Neural progenitor cell (in vitro differentiated cells): ENCODE measurements at regions not wholly inside any gene's neighbourhood (a gene's known extent, or its start where the extent isn't known, plus 50 kb on each side); places are given as distances from the start of the nearest gene placed in this dataset.

ENCODE experiments used
- DNase-seq: peaks from one replicate; pipeline ENCODE4 v3.0.0-alpha.2; 2016; ENCODE audit warnings: low spot score
- H2AFZ ChIP-seq: fragments of 200-600 bp; sonication (generic); replicated peaks from 2 replicates; pipeline ENCODE4 v1.6.1; 2016; ENCODE audit warnings: antibody characterized with exemption
- H3F3A ChIP-seq: fragments of 200-600 bp; sonication (generic); 2 replicates; pipeline ENCODE4 v1.6.1; 2016; ENCODE audit warnings: antibody characterized with exemption, low read depth
- H3K27ac ChIP-seq: fragments of 200-600 bp; sonication (generic); 2 replicates; pipeline ENCODE4 v1.5.1; 2016; ENCODE audit warnings: mild to moderate bottlenecking
- H3K27me3 ChIP-seq: fragments of 200-600 bp; sonication (generic); 2 replicates; pipeline ENCODE4 v1.6.1; 2016; ENCODE audit warnings: mild to moderate bottlenecking, moderate library complexity
- H3K36me3 ChIP-seq: fragments of 200-600 bp; sonication (generic); 2 replicates; pipeline ENCODE4 v1.5.1; 2016
- H3K4me1 ChIP-seq: fragments of 200-600 bp; sonication (generic); 2 replicates; pipeline ENCODE4 v1.6.1; 2016; ENCODE audit warnings: mixed run types
- H3K4me2 ChIP-seq: fragments of 200-600 bp; sonication (generic); 2 replicates; pipeline ENCODE4 v1.6.1; 2016
- H3K4me3 ChIP-seq: fragments of 200-600 bp; sonication (generic); 2 replicates; pipeline ENCODE4 v1.5.1; 2016
- H3K79me2 ChIP-seq: fragments of 200-600 bp; sonication (generic); 2 replicates; pipeline ENCODE4 v1.6.1; 2016; ENCODE audit warnings: low read depth
- H3K9ac ChIP-seq: fragments of 200-600 bp; sonication (generic); 2 replicates; pipeline ENCODE4 v1.6.1; 2016
- H3K9me3 ChIP-seq: fragments of 200-600 bp; sonication (generic); 2 replicates; pipeline ENCODE4 v1.5.1; 2016; ENCODE audit warnings: low read depth
- H4K20me1 ChIP-seq: fragments of 200-600 bp; sonication (generic); 2 replicates; pipeline ENCODE4 v1.6.1; 2016; ENCODE audit warnings: low read depth
- H3K27ac Mint-ChIP-seq: 3 replicates; pipeline ENCODE4 v1.8.0; 2021; ENCODE audit warnings: mixed read lengths
- H3K27me3 Mint-ChIP-seq: 2 replicates; pipeline ENCODE4 v1.8.0; 2022; ENCODE audit warnings: low read depth, mild to moderate bottlenecking, inconsistent platforms, moderate library complexity, mixed read lengths; ENCODE audit not compliant: insufficient read depth
- H3K36me3 Mint-ChIP-seq: 3 replicates; pipeline ENCODE4 v1.8.0; 2021; ENCODE audit warnings: mixed read lengths
- H3K4me1 Mint-ChIP-seq: 3 replicates; pipeline ENCODE4 v1.8.0; 2021; ENCODE audit warnings: mixed read lengths
- H3K4me3 Mint-ChIP-seq: 3 replicates; pipeline ENCODE4 v1.8.0; 2021; ENCODE audit warnings: mild to moderate bottlenecking, moderate library complexity, mixed read lengths
- H3K9me3 Mint-ChIP-seq: 3 replicates; pipeline ENCODE4 v1.8.0; 2020; ENCODE audit warnings: mixed read lengths
- EZH2 ChIP-seq: fragments of 200-600 bp; sonication (generic); IDR thresholded peaks from 2 replicates; pipeline ENCODE4 v1.6.1; 2017; ENCODE audit warnings: antibody characterized with exemption, mild to moderate bottlenecking, moderate library complexity
- EZH2phosphoT487 ChIP-seq: fragments of 200-600 bp; sonication (generic); IDR thresholded peaks from 2 replicates; pipeline ENCODE4 v1.6.1; 2017; ENCODE audit warnings: antibody characterized with exemption
- TF ChIP-seq, protein P1 (sequence below): fragments of 200-600 bp; sonication (generic); IDR thresholded peaks from 2 replicates; pipeline ENCODE4 v1.5.1; 2017; ENCODE audit warnings: antibody characterized with exemption, mild to moderate bottlenecking

DNA sequence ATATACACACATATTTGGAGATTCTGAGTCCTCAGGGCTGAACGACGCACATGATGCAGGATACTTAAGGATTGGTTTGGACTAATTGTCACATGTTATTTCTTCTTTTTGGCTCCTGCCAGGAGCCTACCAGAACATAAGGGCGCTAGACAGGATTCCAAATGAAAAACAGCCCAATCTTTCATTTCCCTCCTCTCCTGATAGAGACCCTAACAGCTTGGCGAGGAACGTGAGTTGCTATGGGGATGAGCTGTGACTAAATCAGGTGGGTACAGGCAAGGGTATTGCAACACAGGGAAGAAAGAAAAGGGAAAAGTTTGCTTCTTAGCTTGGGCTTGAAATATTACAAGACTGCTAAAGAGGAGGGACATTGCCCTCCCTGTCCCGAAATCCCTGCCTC lies 109.9 kb downstream of the AIPL1 start:
- no peaks in the 10 kb centered on the region for H3K36me3 ChIP-seq
- H2AFZ ChIP-seq = no peak overlapping the region
- Mint-ChIP-seq H3K4me1 (peaks cover 10% of the 10 kb centered on the region), H3K9me3 (peaks cover 2% of the 10 kb centered on the region), H3K27me3 (peaks cover 2% of the 10 kb centered on the region), H3K36me3 (no peaks in the 10 kb centered on the region), H3K4me3 (no peak overlapping the region), H3K27ac (no peak overlapping the region)
- DNase-seq = no peak
- no peak overlapping the region for H3K4me2 ChIP-seq
- H4K20me1 ChIP-seq = no peaks in the 10 kb centered on the region
- H3K4me1 ChIP-seq = no peaks in the 10 kb centered on the region
- no peaks in the 10 kb centered on the region for H3K27me3 ChIP-seq
- H3F3A ChIP-seq = no peaks in the 10 kb centered on the region
- no peaks in the 10 kb centered on the region for H3K9me3 ChIP-seq
- no peak overlapping the region for H3K4me3 ChIP-seq
- no peak overlapping the region for H3K27ac ChIP-seq
- H3K9ac ChIP-seq = no peak overlapping the region
- TF ChIP-seq EZH2phosphoT487 = no peak
- TF ChIP-seq, protein P1, sequence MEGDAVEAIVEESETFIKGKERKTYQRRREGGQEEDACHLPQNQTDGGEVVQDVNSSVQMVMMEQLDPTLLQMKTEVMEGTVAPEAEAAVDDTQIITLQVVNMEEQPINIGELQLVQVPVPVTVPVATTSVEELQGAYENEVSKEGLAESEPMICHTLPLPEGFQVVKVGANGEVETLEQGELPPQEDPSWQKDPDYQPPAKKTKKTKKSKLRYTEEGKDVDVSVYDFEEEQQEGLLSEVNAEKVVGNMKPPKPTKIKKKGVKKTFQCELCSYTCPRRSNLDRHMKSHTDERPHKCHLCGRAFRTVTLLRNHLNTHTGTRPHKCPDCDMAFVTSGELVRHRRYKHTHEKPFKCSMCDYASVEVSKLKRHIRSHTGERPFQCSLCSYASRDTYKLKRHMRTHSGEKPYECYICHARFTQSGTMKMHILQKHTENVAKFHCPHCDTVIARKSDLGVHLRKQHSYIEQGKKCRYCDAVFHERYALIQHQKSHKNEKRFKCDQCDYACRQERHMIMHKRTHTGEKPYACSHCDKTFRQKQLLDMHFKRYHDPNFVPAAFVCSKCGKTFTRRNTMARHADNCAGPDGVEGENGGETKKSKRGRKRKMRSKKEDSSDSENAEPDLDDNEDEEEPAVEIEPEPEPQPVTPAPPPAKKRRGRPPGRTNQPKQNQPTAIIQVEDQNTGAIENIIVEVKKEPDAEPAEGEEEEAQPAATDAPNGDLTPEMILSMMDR = no peak
- no peak for TF ChIP-seq EZH2
- no peaks in the 10 kb centered on the region for H3K79me2 ChIP-seq

DNA sequence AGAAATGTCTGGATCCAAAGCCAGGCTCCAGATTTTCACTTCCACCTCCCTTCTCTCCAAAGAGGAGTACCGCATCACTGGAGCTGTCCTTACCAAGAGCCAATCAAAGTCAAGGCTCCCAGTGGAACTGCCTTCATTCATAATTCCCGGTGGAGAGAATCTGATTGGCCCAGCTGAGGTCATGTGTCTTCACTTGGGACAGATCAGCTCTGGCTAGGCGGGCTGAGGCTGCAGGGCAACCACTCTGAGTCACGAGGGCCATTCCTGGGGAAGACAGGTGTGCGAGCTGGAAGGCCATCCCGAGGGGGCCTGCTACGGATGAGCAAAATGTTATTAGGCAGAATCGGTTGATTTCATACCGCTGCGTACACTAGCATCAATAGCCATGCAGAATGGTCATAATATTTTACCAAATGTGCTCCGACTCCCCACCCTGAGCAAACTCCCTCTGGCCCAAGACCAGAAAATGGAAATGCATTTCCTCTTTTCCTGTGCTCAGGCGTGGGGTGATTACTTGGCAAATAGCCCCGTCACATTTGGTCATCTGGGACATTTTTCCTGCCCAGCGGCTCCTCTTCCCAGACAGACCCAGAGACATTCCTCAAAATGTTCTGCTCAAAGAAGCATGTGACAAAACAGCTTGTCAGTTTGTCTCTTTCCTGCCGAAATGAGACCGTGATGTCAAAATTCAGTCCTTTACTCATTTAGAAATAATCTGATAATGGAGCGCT lies 111.1 kb downstream of the AIPL1 start:
- Histone ChIP-seq H4K20me1 (no peaks in the 10 kb centered on the region), H3F3A (no peaks in the 10 kb centered on the region), H3K9ac (no peak overlapping the region), H3K4me1 (no peaks in the 10 kb centered on the region), H3K4me3 (no peak overlapping the region), H3K27ac (no peak overlapping the region), H3K36me3 (no peaks in the 10 kb centered on the region), H3K4me2 (no peak overlapping the region), H2AFZ (no peak overlapping the region), H3K79me2 (no peaks in the 10 kb centered on the region), H3K27me3 (no peaks in the 10 kb centered on the region), H3K9me3 (no peaks in the 10 kb centered on the region)
- H3K27ac Mint-ChIP-seq = no peak overlapping the region
- no peak for DNase-seq
- peaks cover 2% of the 10 kb centered on the region for H3K9me3 Mint-ChIP-seq
- H3K4me3 Mint-ChIP-seq = no peak overlapping the region
- peaks cover 10% of the 10 kb centered on the region for H3K4me1 Mint-ChIP-seq
- no peak for TF ChIP-seq EZH2phosphoT487
- no peak for TF ChIP-seq EZH2
- TF ChIP-seq, protein P1 = no peak
- H3K36me3 Mint-ChIP-seq = no peaks in the 10 kb centered on the region
- peaks cover 2% of the 10 kb centered on the region for H3K27me3 Mint-ChIP-seq

DNA sequence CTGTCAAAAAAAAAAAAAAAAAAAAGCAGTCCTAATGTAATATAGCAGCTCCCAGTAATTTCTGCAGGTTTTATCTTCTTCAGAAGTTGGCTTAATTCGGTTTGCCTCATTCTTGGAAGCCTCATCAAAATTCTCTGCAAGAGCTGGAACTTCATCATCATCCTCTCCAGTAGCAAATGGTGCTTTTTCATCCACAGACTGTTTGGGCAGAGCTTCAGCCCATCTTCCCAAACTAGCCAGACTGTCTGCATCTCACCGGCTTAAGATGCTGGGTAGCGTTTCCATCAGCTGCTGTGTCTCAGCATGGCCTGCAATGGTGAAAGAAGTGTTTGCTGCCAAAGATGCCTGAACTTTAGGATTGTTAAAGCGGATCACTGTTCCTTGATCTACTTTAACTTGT lies 112.6 kb downstream of the AIPL1 start:
- Mint-ChIP-seq H3K36me3 (no peaks in the 10 kb centered on the region), H3K27ac (peak overlapping the region; percentile 33), H3K9me3 (peaks cover 2% of the 10 kb centered on the region), H3K4me1 (peaks cover 10% of the 10 kb centered on the region), H3K27me3 (peaks cover 2% of the 10 kb centered on the region), H3K4me3 (no peak overlapping the region)
- no peak overlapping the region for H3K27ac ChIP-seq
- no peaks in the 10 kb centered on the region for H3K36me3 ChIP-seq
- no peak overlapping the region for H3K4me2 ChIP-seq
- no peaks in the 10 kb centered on the region for H4K20me1 ChIP-seq
- no peak overlapping the region for H2AFZ ChIP-seq
- no peaks in the 10 kb centered on the region for H3K4me1 ChIP-seq
- no peak overlapping the region for H3K4me3 ChIP-seq
- H3K27me3 ChIP-seq = no peaks in the 10 kb centered on the region
- no peaks in the 10 kb centered on the region for H3F3A ChIP-seq
- H3K79me2 ChIP-seq = no peaks in the 10 kb centered on the region
- no peak for TF ChIP-seq EZH2
- TF ChIP-seq EZH2phosphoT487 = no peak
- TF ChIP-seq, protein P1 = no peak
- no peak overlapping the region for H3K9ac ChIP-seq
- DNase-seq = no peak
- H3K9me3 ChIP-seq = no peaks in the 10 kb centered on the region
